AG04450 (cell line): ENCODE measurements at regions not wholly inside any gene's neighbourhood (a gene's known extent, or its start where the extent isn't known, plus 50 kb on each side); places are given as distances from the start of the nearest gene placed in this dataset.

ENCODE experiments used
- CTCF ChIA-PET: fragments of 300-600, 350-600 bp; formaldehyde crosslinking; extraction: SDS; loops from one replicate; lab custom pipeline; 2022; ENCODE audit warnings: antibody characterized with exemption, inconsistent platforms; lab: Charles Lee
- POLR2A ChIA-PET: fragments of 350-600 bp; formaldehyde crosslinking; extraction: SDS; loops from one replicate; lab custom pipeline; 2021; ENCODE audit warnings: antibody characterized with exemption, inconsistent platforms; lab: Yijun Ruan, JAX
- DNase-seq: peaks from one replicate; pipeline ENCODE4 v3.0.0-alpha.2; 2011; ENCODE audit warnings: low read depth, low spot score
- H3K27ac ChIP-seq: one replicate; pipeline ENCODE4 v1.5.1; 2012; ENCODE audit warnings: low read depth, low read length, control low read depth
- H3K27me3 ChIP-seq: one replicate; pipeline ENCODE4 v1.6.0; 2012; ENCODE audit warnings: low read length; ENCODE audit not compliant: control insufficient read depth, insufficient read depth
- H3K4me3 ChIP-seq: 2 replicates; pipeline ENCODE4 v1.5.1; 2011; ENCODE audit warnings: mild to moderate bottlenecking, low read depth, low read length, control low read depth
- H3K9me3 ChIP-seq: 2 replicates; pipeline ENCODE4 v1.5.1; 2012; ENCODE audit warnings: low read length; ENCODE audit not compliant: control insufficient read depth, insufficient read depth
- TF ChIP-seq, protein P1 (sequence below): IDR thresholded peaks from 2 replicates; pipeline ENCODE4 v1.5.1; 2011; ENCODE audit warnings: low read depth, low read length, control low read depth, inconsistent platforms

DNA sequence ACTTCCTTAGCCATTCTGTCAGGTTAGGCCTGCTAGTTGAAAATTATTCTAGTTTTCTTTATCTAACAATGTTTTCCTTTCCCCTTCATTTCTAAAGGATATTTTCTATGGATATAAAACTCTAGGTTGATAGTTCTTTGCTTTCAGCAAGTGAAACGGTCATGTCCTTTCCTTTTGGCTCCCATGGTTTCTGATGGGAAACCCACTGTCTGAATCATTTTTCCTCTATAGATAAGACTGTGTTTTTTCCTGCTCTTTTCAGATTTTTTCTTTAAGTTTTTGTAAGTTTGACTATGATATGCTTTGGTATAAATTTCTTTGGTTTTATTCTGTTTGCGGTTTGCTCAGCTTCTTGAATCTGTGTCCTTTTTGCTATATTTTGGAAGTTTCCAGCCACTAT, 800.9 kb downstream of the USP25 start:
- TF ChIP-seq, protein P1, sequence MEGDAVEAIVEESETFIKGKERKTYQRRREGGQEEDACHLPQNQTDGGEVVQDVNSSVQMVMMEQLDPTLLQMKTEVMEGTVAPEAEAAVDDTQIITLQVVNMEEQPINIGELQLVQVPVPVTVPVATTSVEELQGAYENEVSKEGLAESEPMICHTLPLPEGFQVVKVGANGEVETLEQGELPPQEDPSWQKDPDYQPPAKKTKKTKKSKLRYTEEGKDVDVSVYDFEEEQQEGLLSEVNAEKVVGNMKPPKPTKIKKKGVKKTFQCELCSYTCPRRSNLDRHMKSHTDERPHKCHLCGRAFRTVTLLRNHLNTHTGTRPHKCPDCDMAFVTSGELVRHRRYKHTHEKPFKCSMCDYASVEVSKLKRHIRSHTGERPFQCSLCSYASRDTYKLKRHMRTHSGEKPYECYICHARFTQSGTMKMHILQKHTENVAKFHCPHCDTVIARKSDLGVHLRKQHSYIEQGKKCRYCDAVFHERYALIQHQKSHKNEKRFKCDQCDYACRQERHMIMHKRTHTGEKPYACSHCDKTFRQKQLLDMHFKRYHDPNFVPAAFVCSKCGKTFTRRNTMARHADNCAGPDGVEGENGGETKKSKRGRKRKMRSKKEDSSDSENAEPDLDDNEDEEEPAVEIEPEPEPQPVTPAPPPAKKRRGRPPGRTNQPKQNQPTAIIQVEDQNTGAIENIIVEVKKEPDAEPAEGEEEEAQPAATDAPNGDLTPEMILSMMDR, result no peak
- ChIA-PET CTCF (no interaction called here), POLR2A (no interaction called here)

DNA sequence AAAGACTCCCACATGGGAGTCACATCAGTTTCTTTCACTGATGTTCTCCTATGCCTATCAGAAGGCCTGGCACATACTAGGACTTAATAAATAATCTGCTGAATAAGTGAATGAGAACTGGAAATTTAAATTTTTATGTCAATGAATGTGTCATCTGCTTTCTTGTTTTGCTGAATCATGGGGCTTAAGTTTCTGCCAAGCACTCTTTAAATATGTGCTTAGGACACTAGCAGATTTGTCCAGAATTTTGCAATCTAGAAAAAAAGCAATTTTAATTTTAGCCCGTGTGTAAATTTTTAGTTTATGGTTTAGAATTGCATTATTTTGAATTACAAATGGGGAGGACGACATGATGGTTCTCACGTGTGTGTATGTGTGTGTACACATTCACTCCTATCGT, 803.1 kb downstream of the USP25 start:
- Histone ChIP-seq H3K27me3 (no peaks in the 10 kb centered on the region), H3K4me3 (no peak overlapping the region), H3K27ac (no peak overlapping the region), H3K9me3 (no peaks in the 10 kb centered on the region)
- no peak for DNase-seq
- ChIA-PET CTCF (no interaction called here), POLR2A (no interaction called here)
- TF ChIP-seq, protein P1, result no peak

More for the DNA sequence above, 800.9 kb downstream of the USP25 start:
- H3K9me3 ChIP-seq, result no peaks in the 10 kb centered on the region
- no peaks in the 10 kb centered on the region for H3K27me3 ChIP-seq
- no peak overlapping the region for H3K4me3 ChIP-seq
- no peak overlapping the region for H3K27ac ChIP-seq
- no peak for DNase-seq

DNA sequence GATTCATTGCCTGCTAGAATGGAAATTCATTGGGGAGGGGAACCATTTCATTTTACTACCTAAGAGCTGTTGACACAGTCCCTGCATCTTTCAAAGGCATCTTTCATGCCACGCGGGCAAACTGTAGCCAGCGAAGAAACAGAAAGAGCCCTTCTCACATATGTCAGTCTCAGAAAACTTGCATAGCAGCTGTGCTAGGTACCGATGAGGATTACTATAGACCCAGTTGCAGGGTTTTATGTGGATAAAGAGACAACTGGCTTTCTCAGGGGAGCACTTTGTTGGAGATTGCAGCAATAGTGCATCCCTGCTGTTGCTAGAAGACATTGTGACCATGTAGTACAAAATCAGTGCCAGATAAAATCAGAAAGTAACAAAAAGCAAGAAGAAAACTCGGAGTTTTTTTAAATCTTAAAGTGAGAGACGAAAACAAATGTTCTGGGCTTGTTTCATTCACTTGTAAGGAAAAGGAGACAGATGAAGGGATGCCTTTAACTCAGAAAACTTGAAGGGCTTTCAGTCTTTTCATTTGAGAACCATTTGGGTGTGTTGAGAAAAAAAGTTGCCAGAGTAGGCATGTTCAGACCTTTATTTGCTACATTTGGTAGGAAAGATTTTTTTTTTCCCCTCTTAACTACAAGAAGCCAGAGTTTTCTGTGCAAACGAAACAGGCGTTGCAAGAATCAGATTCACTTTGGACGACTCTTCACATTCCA, 804.1 kb downstream of the USP25 start:
- TF ChIP-seq, protein P1, result no peak
- DNase-seq, result no peak
- ChIA-PET POLR2A (interaction anchor here (1.3 kb wide), 1 partner anchor 115 kb away, joined by 3 read pairs; no protein-coding TSS in a partner anchor), CTCF (no interaction called here)
- peak overlapping the region; percentile 52 for H3K27ac ChIP-seq
- no peaks in the 10 kb centered on the region for H3K9me3 ChIP-seq
- H3K27me3 ChIP-seq, result no peaks in the 10 kb centered on the region
- H3K4me3 ChIP-seq, result peak overlapping the region; percentile 47

DNA sequence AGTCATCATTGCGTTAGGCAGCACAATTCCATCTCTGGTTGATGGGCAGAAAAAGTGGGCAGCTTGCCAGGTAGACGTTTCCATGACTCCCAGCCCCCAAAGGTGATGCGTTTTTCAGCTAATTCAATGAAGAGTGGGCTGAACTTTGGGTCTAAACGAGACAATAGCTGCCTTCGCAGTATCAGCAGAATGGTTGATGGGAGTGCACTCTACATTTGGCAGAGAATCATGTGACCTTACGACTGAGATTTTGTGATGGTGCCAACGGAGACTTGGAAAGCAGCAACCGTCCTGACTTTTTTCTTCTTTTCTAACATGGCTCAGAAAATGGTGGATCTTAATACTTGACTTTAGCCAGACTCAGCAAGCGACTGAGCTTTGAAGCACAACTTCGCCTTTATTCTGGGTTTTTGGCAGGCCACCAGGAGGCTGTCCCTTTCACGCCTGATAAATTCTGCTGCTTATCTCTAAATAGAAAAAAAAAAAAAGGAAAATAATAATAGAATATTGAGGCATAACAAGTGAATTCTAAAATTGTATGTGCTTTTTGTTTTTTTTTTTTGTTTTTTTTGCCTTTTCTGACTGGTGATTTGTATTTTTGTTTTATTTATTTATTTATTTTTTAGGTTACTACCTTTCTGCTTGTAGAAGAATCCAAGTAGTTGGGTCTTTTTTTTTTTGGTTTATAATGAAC, 804.8 kb downstream of the USP25 start:
- Histone ChIP-seq H3K27me3 (no peaks in the 10 kb centered on the region), H3K4me3 (peak overlapping the region; percentile 47), H3K27ac (peak overlapping the region; percentile 52), H3K9me3 (no peaks in the 10 kb centered on the region)
- POLR2A ChIA-PET, result interaction anchor here (1.3 kb wide), 1 partner anchor 115 kb away, joined by 3 read pairs; no protein-coding TSS in a partner anchor
- no peak for DNase-seq
- TF ChIP-seq, protein P1, result no peak
- CTCF ChIA-PET, result no interaction called here

DNA sequence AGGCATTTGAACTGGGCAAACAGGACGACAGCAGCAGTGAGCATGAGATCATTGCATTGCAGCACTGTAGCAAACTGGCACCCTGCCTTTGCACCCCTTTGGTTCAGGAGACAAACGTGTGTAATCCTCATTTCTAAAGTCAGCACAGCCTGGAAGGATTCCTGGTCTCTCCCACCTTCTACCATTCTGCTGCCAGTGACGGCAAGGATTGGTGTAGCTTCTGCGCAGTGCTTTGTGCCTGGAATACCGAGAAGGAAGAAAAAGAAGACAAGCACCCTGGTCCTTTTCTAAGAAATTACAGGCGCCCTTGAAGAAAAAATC, 805.3 kb downstream of the USP25 start:
- no peaks in the 10 kb centered on the region for H3K9me3 ChIP-seq
- H3K27ac ChIP-seq, result no peak overlapping the region
- peak overlapping the region; percentile 49 for H3K4me3 ChIP-seq
- CTCF ChIA-PET, result no interaction called here
- no peaks in the 10 kb centered on the region for H3K27me3 ChIP-seq
- POLR2A ChIA-PET, result interaction anchor here (1.3 kb wide), 1 partner anchor 116 kb away, joined by 3 read pairs; no protein-coding TSS in a partner anchor
- peak; percentile 52 for DNase-seq
- TF ChIP-seq, protein P1, result no peak
